ENCODE measurements at regions not wholly inside any gene's neighbourhood (a gene's known extent, or its start where the extent isn't known, plus 50 kb on each side); places are given as distances from the start of the nearest gene placed in this dataset.

DNA sequence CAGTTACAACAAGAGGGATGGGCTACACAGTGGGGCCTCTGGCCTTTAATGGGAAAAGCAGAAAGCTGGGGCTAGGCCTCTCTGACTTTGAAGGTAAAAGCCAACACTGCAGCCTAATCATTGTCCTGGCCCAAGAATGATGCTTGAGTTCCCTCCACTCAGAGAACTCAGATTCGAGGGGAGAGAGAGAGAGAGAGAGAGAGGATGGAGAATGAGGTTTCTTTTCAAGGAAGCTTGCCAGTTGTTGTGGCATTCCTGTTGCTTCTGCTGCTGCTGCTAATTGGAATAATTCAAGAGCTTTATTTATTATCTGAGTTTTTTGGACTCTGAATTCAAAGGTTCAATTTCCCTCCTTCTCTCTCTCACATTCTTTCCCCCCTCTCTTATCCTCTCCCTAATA, 144.6 kb upstream of the IRX6 start:
- H3K4me1 ChIP-seq (ENCODE audit: control insufficient read depth in 1 of 2, insufficient read depth in 2 of 2, low read depth in 1 of 2, low read length in 1 of 2) = peaks cover 0 to 6% of the 10 kb centered on the region in 2 experiments; a peak in 2 of 4 replicates
- no peak overlapping the region for H2AFZ ChIP-seq (ENCODE audit: low read depth)
- H3F3A ChIP-seq (replicated peaks; ENCODE audit: insufficient read depth) = no peaks in the 10 kb centered on the region
- no peak overlapping the region for H3K9ac ChIP-seq
- no peaks in the 10 kb centered on the region for H4K20me1 ChIP-seq (ENCODE audit: insufficient read depth)
- no peak overlapping the region for H3K27ac ChIP-seq (ENCODE audit: low read depth in 2 of 2, low read length in 1 of 2)
- no peak overlapping the region for H3K4me3 ChIP-seq (ENCODE audit: low read depth in 2 of 2, low read length in 1 of 2)
- WGBS (ENCODE audit: low lambda C conversion rate) = 12% methylated on average over 1 of the region's 1 CpG
- POLR2A ChIA-PET = no interaction called here
- H3K36me3 ChIP-seq (replicated peaks in 1 of 2; ENCODE audit: control insufficient read depth in 1 of 2, insufficient read depth in 2 of 2, low read length in 1 of 2) = no peaks in the 10 kb centered on the region
- no peak overlapping the region for H3K4me2 ChIP-seq
- no peak for DNase-seq
- H3K79me2 ChIP-seq (ENCODE audit: insufficient read depth) = no peaks in the 10 kb centered on the region
- CTCF ChIA-PET = interaction anchor here (1.0 to 1.9 kb wide), 3 partner anchors 14 to 1629 kb away, joined by 3 to 5 read pairs (median 3); no protein-coding TSS in a partner anchor
- H3K27me3 ChIP-seq (ENCODE audit: insufficient read depth) = no peaks in the 10 kb centered on the region
- H3K9me2 ChIP-seq = no peaks in the 10 kb centered on the region
- TF ChIP-seq REST (IDR thresholded peaks at IDR 0.05; ENCODE audit: low read depth, low read length) (no peak), ELF1 (IDR thresholded peaks at IDR 0.05) (no peak), GABPA (IDR thresholded peaks at IDR 0.05; ENCODE audit: low read depth) (no peak), POLR2AphosphoS5 (IDR thresholded peaks at IDR 0.05; ENCODE audit: low read depth, low read length) (no peak)
- no peaks in the 10 kb centered on the region for H3K9me3 ChIP-seq

DNA sequence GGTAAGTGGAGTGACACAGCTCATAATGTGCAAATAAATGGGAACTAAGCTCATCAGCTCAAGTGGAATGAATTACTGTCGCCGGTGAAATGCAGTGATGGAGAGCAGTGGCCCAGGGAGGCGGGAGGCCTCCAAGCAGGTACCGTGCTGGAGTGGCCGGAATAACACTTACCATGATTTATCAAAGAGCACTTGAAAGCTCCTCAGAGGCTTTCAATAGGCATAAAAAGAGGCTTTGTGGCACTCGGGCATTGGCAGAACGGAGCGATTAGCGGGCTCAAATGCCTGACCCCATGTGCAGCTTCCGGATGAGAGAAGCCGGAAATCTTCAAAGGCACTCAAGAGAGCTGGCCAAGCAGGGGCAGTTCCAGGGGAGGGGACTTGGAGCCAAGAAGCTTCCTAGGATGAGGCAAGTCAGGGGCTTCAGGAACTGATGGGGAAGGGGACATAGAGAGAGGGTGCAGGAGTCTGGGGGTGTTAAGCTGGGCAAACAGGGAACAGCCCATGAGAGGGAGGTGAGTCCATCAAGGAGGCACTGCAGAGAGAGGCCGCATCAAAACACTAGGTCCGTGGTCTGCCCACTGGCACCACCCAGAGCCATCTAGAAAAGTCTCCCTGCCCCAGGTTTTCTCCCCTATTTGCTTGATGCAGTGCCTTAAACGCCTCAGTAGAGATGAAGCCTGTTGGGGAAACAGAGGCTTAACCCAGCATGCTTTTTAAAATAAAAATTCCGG, 144.0 kb upstream of the IRX6 start:
- Histone ChIP-seq H3K9me3 (no peaks in the 10 kb centered on the region), H3F3A (replicated peaks; ENCODE audit: insufficient read depth) (no peaks in the 10 kb centered on the region), H3K9me2 (no peaks in the 10 kb centered on the region), H3K79me2 (ENCODE audit: insufficient read depth) (no peaks in the 10 kb centered on the region), H3K4me3 (ENCODE audit: low read depth in 2 of 2, low read length in 1 of 2) (no peak overlapping the region), H4K20me1 (ENCODE audit: insufficient read depth) (no peaks in the 10 kb centered on the region), H3K27ac (ENCODE audit: low read depth in 2 of 2, low read length in 1 of 2) (no peak overlapping the region), H2AFZ (ENCODE audit: low read depth) (no peak overlapping the region), H3K36me3 (replicated peaks in 1 of 2; ENCODE audit: control insufficient read depth in 1 of 2, insufficient read depth in 2 of 2, low read length in 1 of 2) (no peaks in the 10 kb centered on the region), H3K27me3 (ENCODE audit: insufficient read depth) (no peaks in the 10 kb centered on the region), H3K4me2 (no peak overlapping the region), H3K9ac (no peak overlapping the region), H3K4me1 (ENCODE audit: control insufficient read depth in 1 of 2, insufficient read depth in 2 of 2, low read depth in 1 of 2, low read length in 1 of 2) (peaks cover 0 to 12% of the 10 kb centered on the region in 2 experiments; a peak in 2 of 4 replicates)
- POLR2A ChIA-PET = no interaction called here
- 63% methylated on average over 15 of the region's 15 CpGs for WGBS (ENCODE audit: low lambda C conversion rate)
- no peak for TF ChIP-seq MXI1 (IDR thresholded peaks at IDR 0.05; ENCODE audit: low read depth, low read length)
- no peak for TF ChIP-seq FOXM1 (IDR thresholded peaks at IDR 0.05; ENCODE audit: low read depth)
- no peak for DNase-seq
- CTCF ChIA-PET = interaction anchor here (1.0 to 1.9 kb wide), 3 partner anchors 14 to 1630 kb away, joined by 3 to 5 read pairs (median 3); no protein-coding TSS in a partner anchor

DNA sequence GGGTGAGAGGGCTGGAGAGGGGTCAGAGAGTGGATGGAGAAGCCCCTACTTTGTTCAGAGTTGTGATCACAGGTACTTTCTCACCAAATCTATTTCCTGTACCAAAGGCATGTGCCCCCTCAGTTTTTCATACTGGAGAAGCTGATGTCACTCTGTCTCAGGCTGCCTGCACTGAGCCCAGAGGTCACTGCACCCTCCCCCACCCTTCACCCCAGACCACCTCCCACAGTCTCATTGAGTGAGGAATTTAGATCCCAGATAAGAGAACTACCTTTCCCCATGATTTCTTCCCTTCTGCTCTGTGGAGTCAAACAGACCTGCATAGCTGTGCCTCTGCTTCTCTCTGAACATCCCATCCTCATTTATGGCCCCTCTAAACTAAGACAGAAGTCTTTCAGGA, 140.0 kb upstream of the IRX6 start:
- H3K79me2 ChIP-seq (ENCODE audit: insufficient read depth) = no peaks in the 10 kb centered on the region
- H3K27ac ChIP-seq (ENCODE audit: low read depth in 2 of 2, low read length in 1 of 2) = peak overlapping the region in 1 of 2 experiments; percentile 44; a peak in 1 of 4 replicates
- H2AFZ ChIP-seq (ENCODE audit: low read depth) = no peak overlapping the region
- ChIA-PET POLR2A (interaction anchor here (0.5 kb wide), 1 partner anchor 12 kb away, joined by 3 read pairs; no protein-coding TSS in a partner anchor), CTCF (no interaction called here)
- H3K9me2 ChIP-seq = no peaks in the 10 kb centered on the region
- peaks cover 0 to 12% of the 10 kb centered on the region in 2 experiments; a peak in 2 of 4 replicates for H3K4me1 ChIP-seq (ENCODE audit: control insufficient read depth in 1 of 2, insufficient read depth in 2 of 2, low read depth in 1 of 2, low read length in 1 of 2)
- H3K4me3 ChIP-seq (ENCODE audit: low read depth in 2 of 2, low read length in 1 of 2) = no peak overlapping the region
- DNase-seq = peak; percentile 24
- no peak overlapping the region for H3K4me2 ChIP-seq
- no peaks in the 10 kb centered on the region for H4K20me1 ChIP-seq (ENCODE audit: insufficient read depth)
- no peaks in the 10 kb centered on the region for H3F3A ChIP-seq (replicated peaks; ENCODE audit: insufficient read depth)
- no peaks in the 10 kb centered on the region for H3K36me3 ChIP-seq (replicated peaks in 1 of 2; ENCODE audit: control insufficient read depth in 1 of 2, insufficient read depth in 2 of 2, low read length in 1 of 2)
- no peak overlapping the region for H3K9ac ChIP-seq
- H3K9me3 ChIP-seq = no peaks in the 10 kb centered on the region
- no peaks in the 10 kb centered on the region for H3K27me3 ChIP-seq (ENCODE audit: insufficient read depth)
- TF ChIP-seq, protein P1, sequence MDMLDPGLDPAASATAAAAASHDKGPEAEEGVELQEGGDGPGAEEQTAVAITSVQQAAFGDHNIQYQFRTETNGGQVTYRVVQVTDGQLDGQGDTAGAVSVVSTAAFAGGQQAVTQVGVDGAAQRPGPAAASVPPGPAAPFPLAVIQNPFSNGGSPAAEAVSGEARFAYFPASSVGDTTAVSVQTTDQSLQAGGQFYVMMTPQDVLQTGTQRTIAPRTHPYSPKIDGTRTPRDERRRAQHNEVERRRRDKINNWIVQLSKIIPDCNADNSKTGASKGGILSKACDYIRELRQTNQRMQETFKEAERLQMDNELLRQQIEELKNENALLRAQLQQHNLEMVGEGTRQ (IDR thresholded peaks at IDR 0.05; ENCODE audit: borderline replicate concordance, low read depth, low read length) = no peak
- no peak for TF ChIP-seq MEF2A (IDR thresholded peaks at IDR 0.05; ENCODE audit: borderline replicate concordance, low read depth)
- no peak for TF ChIP-seq REST (IDR thresholded peaks at IDR 0.05; ENCODE audit: low read depth, low read length)
- TF ChIP-seq USF1 (IDR thresholded peaks at IDR 0.05; ENCODE audit: borderline replicate concordance, low read depth) = no peak

Data from SK-N-SH (cell line).